ENCODE measurements at regions not wholly inside any gene's neighbourhood (a gene's known extent, or its start where the extent isn't known, plus 50 kb on each side); places are given as distances from the start of the nearest gene placed in this dataset.
"Not testable (repeated sequence)": the region's sequence is repeated elsewhere in the genome, so short reads cannot be mapped to it uniquely, and the experiment has no call there.

- 93 to 96% (median 96%) methylated on average over 6 of the region's 6 CpGs for WGBS, 3 donors
- not testable (repeated sequence) for H3K27ac ChIP-seq (ENCODE audit: low read depth, low read length)
These were observed 52.6 kb upstream of the KIF26B start for GRCh38 chr1:245102149-245102548.

GRCh38 chr1:245099401-245099800, 55.4 kb upstream of the KIF26B start:
- WGBS, 3 donors, result 77 to 91% (median 85%) methylated on average over 8 of the region's 8 CpGs
- no peak overlapping the region for H3K27ac ChIP-seq (ENCODE audit: low read depth, low read length)

GRCh38 chr1:245098924-245099323, 55.9 kb upstream of the KIF26B start:
- H3K27ac ChIP-seq (ENCODE audit: low read depth, low read length), result no peak overlapping the region
- WGBS, 3 donors, result 94 to 96% (median 95%) methylated on average over 6 of the region's 6 CpGs

GRCh38 chr1:245096311-245097066, 58.3 kb upstream of the KIF26B start:
- H3K27ac ChIP-seq (ENCODE audit: low read depth, low read length), result no peak overlapping the region
- WGBS, 3 donors, result 68 to 91% (median 71%) methylated on average over 5 of the region's 5 CpGs

GRCh38 chr1:245095903-245096302, 58.9 kb upstream of the KIF26B start:
- no peak overlapping the region for H3K27ac ChIP-seq (ENCODE audit: low read depth, low read length)
- 48 to 63% (median 58%) methylated on average over 1 of the region's 1 CpG for WGBS, 3 donors

GRCh38 chr1:245094954-245095353, 59.8 kb upstream of the KIF26B start:
- no peak overlapping the region for H3K27ac ChIP-seq (ENCODE audit: low read depth, low read length)
- WGBS, 3 donors, result 56 to 85% (median 81%) methylated on average over 5 of the region's 5 CpGs

GRCh38 chr1:245094092-245094491, 60.7 kb upstream of the KIF26B start:
- WGBS, 3 donors, result 92 to 97% (median 94%) methylated on average over 10 of the region's 10 CpGs

GRCh38 chr1:245092638-245092976, 62.2 kb upstream of the KIF26B start:
- 79 to 82% (median 80%) methylated on average over 5 of the region's 5 CpGs for WGBS, 3 donors
- H3K27ac ChIP-seq (ENCODE audit: low read depth, low read length), result no peak overlapping the region

More at GRCh38 chr1:245094092-245094491, 60.7 kb upstream of the KIF26B start:
- H3K27ac ChIP-seq (ENCODE audit: low read depth, low read length), result no peak overlapping the region

- 70 to 86% (median 75%) methylated on average over 12 of the region's 12 CpGs for WGBS, 3 donors
- H3K27ac ChIP-seq (ENCODE audit: low read depth, low read length), result no peak overlapping the region
These were observed 62.8 kb upstream of the KIF26B start for GRCh38 chr1:245091818-245092637.

- 92 to 94% (median 93%) methylated on average over 16 of the region's 16 CpGs for WGBS, 3 donors
- H3K27ac ChIP-seq (ENCODE audit: low read depth, low read length), result no peak overlapping the region
These were observed 63.6 kb upstream of the KIF26B start for GRCh38 chr1:245091171-245091621.

GRCh38 chr1:245090491-245091090, 64.2 kb upstream of the KIF26B start:
- H3K27ac ChIP-seq (ENCODE audit: low read depth, low read length), result no peak overlapping the region
- 86 to 92% (median 91%) methylated on average over 11 of the region's 11 CpGs for WGBS, 3 donors

- WGBS, 3 donors, result 88 to 97% (median 92%) methylated on average over 4 of the region's 4 CpGs
- no peak overlapping the region for H3K27ac ChIP-seq (ENCODE audit: low read depth, low read length)
These were observed 67.1 kb upstream of the KIF26B start for GRCh38 chr1:245087723-245088122.

- H3K27ac ChIP-seq (ENCODE audit: low read depth, low read length), result no peak overlapping the region
- WGBS, 3 donors, result 85 to 89% (median 87%) methylated on average over 4 of the region's 4 CpGs
These were observed 68.3 kb upstream of the KIF26B start for GRCh38 chr1:245086389-245086969.

- H3K27ac ChIP-seq (ENCODE audit: low read depth, low read length), result no peak overlapping the region
- WGBS, 3 donors, result 89 to 93% (median 91%) methylated on average over 9 of the region's 9 CpGs
These were observed 69.2 kb upstream of the KIF26B start for GRCh38 chr1:245085508-245086095.

GRCh38 chr1:245084551-245084950, 70.2 kb upstream of the KIF26B start:
- 97 to 99% (median 97%) methylated on average over 7 of the region's 7 CpGs for WGBS, 3 donors
- no peak overlapping the region for H3K27ac ChIP-seq (ENCODE audit: low read depth, low read length)

- no peak overlapping the region for H3K27ac ChIP-seq (ENCODE audit: low read depth, low read length)
- WGBS, 3 donors, result 69 to 81% (median 75%) methylated on average over 9 of the region's 9 CpGs
These were observed 75.7 kb upstream of the KIF26B start for GRCh38 chr1:245079021-245079609.

- no peak overlapping the region for H3K27ac ChIP-seq (ENCODE audit: low read depth, low read length)
- 81 to 86% (median 83%) methylated on average over 5 of the region's 5 CpGs for WGBS, 3 donors
These were observed 79.9 kb upstream of the KIF26B start for GRCh38 chr1:245074898-245075297.

GRCh38 chr1:245074232-245074747, 80.5 kb upstream of the KIF26B start:
- no peak overlapping the region for H3K27ac ChIP-seq (ENCODE audit: low read depth, low read length)

More at GRCh38 chr1:245074232-245074747, 80.5 kb upstream of the KIF26B start:
- WGBS, 3 donors, result 52 to 64% (median 54%) methylated on average over 6 of the region's 6 CpGs

All from adipose tissue (tissue), 3 donors.